GM18498 (cell line): ENCODE measurements at regions not wholly inside any gene's neighbourhood (a gene's known extent, or its start where the extent isn't known, plus 50 kb on each side); places are given as distances from the start of the nearest gene placed in this dataset.
"Not testable (repeated sequence)": the region's sequence is repeated elsewhere in the genome, so short reads cannot be mapped to it uniquely, and the experiment has no call there.

Experiments used
- ATAC-seq: cut with Tn5 transposase; IDR thresholded peaks from one replicate; pipeline ENCODE4 v1.9.1; 2021; ENCODE audit warnings: mild to moderate bottlenecking, moderate library complexity; ENCODE audit not compliant: unreplicated experiment

DNA sequence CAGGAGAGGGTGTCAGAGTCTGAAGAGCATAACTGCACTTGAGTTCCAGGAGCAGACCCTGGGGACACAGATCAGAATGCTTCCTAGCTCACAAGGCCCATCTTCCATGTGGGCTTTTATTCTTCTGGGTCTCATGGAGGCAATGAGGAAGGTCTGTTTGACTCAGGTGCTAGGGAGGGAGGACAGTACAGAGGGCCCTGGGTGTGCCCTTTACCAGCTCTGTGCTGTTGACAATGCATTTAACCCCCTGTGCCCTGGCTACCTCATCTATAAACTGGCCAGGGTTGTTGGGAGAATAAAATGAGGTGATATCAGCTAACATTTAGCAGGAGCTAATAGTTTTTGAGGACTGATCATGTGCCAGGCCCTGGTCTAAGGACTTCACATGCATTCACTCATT lies 318.0 kb downstream of the DMAC1 start:
- no peak for ATAC-seq

- ATAC-seq = no peak
Measured at GRCh38 chr9:7479300-7479699, 320.3 kb downstream of the DMAC1 start.

DNA sequence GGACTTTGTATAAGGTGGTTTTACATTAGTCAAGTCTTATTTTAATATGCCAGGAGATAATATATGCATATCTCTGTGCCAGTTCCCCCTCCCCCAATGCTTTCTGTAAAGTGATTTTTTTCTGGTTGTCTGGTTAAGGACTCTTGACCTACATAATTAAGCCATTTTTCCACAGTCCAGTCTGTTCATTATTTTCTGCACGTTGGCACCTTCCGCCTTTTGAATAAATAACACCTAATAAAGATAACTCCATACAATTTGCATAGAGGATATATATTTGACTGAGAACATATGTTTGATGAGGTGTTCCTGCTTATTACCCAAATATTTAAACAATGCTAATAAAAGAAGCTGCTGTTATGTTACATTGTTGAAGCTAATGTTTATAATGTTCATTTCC lies 320.9 kb downstream of the DMAC1 start:
- ATAC-seq = no peak

DNA sequence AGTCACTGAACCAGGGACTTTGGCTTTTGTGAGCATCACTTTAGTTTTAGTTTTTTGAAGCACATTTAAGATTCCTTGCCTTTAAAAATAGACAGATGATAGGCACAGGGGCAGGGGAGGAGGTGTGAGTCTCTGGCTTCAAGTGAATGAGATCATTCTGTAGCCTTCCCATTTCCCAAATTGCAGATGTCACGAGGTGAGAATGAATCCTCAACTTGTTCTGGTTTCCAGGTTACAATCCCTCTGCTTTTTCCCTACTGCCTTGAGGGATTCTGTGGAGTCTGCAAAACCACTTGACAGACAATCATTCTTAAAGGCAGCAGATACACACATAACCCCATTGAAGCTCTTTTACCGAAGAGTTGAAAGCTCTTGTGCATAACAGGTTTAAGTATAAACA lies 332.4 kb downstream of the DMAC1 start:
- ATAC-seq = no peak

DNA sequence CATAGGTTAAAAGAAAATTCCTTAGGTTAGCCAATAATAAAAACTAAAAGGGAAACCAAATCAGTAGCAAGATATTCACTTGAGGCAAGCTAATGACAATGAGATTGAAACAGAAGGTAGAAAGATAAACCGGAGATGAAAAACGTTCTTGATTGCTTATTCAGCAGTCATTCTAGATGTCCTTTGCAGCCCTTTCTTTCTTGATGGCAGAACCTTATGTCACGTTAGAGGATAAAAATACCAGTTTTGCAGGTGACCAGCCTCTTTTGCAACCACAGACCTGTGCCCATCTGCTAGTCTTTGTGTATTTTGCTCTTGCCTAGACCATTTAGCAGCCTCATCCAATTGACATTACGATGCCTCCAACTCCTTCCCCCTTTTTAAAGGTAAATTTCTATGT lies 337.8 kb downstream of the DMAC1 start:
- no peak for ATAC-seq

DNA sequence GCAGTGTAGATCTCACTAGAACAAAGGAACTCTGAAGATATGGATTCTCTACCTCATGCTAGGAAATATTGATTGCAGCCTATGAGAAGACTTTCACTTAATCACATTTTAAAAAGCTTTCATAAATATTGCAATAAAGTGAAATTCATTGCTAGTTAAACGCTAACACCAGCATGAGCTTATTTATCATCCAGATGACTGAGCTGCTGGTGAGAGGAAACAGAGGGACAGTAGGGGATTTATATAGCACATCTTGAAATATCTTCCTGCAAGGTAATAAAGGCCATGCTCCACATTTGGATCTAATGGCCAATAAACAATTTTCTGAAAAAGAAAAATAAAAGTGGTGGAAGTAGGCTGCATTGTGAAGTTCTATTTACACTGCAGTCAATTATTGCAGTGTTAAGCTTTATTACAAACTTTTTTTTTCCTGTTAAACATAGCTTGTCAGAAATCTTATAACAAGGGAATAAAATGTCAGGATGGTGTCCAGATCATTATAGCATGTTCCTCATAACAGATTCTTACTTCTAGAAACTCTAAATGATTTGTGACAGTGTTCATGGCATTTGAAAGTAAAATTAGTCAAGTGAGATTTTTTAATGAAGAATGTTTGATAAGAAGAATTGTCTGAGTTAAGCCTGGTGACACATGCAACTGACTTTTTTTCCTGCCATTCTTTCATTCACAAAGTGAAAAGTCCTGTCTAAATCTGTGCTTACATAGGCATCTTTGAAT lies 342.6 kb downstream of the DMAC1 start:
- no peak for ATAC-seq

DNA sequence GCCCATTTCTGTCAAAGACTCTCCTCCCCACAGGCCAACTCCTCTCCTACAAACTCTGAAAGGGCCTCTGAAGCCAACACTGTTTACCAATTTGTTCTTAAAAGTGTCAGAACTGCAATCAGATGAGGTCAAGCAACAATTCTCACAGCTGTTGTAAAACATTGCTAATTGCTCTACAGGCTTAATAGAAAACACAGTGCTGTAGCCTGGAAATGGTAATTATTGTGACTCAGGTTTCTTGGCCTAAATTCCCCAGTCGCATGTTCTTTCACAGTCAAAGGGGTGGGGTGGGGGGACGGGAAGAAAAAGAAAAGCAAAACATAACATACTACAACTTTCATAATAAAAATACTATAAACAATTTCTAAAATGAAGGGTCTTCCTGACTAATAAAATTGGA lies 343.2 kb downstream of the DMAC1 start:
- ATAC-seq = no peak

DNA sequence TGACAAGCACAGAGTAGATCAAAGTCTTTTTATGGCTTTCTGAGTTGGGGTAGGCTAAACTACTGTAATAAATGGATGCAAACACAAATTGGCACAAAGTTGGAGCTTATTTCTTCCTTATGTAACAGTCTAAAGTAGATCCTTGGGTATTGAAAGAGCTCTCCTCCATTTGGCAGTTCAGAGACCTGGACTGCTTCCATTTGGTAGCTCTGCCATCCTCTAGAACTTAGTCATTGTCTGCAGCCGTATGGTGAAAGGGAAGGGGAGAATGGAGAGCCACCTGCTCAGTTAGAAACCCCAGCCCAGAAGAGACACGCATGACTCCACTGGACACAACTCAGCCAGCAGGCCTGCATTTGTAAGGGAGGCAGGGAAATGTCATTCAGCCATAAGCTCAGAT lies 345.0 kb downstream of the DMAC1 start:
- ATAC-seq = no peak

DNA sequence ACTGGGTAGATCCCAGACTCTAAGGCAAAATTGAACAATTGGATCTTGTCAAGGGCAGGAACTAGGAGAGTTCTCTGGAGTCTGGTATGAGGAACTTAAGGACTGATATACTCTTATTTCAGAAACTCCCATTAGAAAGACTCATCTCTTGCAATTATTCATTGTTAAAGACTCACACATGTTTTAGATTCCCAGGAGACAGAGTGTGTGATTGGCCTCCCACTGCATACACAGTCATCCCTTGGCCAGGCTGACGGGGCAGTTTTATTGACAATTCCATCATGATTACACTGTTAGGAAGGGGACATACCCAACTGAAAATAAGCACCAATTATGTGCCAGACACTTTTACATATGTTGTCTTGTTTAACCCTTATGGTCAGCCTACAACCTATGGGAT lies 347.2 kb downstream of the DMAC1 start:
- no peak for ATAC-seq

DNA sequence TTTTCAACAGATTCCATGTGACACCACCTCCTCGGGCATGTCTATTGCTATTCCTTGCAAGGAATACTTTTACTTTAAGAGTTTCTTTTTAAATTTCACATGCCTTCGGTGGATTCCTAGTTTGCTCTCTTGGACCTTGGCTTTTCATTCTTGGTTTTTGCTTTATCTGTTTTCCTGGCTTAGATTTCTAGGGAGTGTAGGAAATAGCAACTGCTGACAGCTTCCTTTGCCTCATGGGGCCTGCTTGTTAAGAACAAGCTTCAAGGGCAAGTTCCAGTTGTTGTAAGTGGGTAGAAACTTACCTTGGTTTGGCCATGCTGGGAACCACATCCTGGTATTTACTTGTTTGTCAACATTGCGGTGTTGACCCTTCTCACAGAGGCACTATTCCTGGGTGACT lies 348.5 kb downstream of the DMAC1 start:
- no peak for ATAC-seq

- ATAC-seq = no peak
Measured at GRCh38 chr9:7443541-7443940, 356.0 kb downstream of the DMAC1 start.

DNA sequence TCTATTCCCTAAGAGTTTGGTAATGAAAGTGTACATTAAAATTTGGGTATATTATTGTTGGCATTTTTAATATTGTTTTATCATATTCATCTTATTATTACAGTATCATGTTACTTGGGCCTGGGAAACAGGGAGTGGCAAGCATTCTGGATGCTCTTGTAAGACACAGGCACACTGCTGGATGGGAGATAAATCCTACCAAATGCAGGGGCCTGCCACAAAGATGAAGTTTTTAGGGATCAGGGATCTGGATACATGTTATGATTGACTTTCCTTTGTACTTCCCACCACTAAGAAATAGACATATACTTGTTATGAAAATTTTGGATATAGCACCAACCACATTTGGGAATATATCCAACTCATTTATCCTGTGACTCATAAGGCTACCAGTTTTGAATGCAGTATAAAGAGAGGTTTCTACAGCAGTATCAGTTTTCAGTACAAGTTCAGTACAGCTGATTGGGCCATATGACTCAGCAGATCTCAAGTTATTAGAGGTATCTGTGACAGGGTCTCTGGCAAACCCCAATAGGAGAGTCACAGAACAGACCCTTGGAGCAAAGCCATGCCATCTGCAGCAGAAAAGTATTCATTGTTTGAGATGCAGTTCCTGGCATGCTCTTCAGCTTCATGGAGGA lies 360.1 kb downstream of the DMAC1 start:
- no peak for ATAC-seq

GRCh38 chr9:7436754-7437153 lies 362.8 kb downstream of the DMAC1 start:
- ATAC-seq = no peak

DNA sequence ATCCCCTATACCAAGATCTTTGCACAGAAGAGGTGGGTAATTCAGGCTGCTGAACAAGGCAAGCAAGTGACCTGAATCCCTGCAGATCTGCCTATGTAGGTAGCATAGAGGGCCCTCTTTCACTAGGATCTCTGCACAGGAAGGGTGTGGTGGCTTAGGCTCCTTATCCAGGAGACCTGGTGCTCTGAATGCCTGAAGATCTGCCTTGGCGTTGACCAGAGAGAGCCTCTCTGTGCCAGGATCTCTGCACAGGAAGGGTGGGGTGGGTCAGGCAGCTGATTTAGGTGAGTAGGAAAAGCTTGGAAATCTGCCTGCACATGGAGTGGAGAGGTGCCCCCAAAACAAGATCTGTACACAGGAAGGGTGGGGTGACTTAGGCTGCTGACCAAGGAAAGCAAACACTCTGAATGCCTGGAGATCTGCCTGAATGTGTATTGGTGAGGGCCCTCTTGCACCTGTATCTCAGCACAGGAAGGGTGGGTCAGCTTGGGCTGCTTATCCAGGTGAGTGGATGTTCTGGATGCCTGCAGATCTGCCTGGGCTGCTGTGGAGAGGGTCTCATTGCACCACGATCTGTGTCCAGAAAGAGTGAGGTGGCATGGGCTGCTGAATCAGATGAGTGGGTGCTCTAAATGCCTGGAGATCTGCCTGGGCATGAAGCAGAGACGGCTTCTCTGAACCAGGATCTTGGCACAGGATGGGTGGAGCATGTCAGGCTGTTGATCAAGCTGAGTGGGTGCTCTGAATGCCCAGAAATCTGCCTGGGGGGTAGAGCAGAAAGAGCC lies 365.9 kb downstream of the DMAC1 start:
- no peak for ATAC-seq

DNA sequence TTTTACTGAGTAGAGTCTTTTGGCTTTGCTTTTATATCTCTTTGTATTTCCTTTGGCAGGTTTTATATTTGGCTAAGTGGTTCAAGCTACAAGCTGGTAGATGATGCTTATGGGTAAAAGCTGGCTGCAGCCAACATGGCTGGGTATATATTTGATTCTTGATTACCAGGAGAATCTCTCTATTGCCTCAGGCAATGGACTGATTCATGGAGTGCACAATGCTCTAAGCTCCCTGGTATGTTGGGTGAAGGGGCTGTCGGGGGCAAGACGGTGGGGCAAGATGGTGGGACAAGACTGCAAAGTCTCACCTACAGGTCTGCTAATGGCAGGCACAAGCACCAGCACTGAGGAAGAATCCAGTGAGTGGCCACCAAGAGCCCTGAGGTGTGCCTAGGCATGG lies 366.6 kb downstream of the DMAC1 start:
- ATAC-seq = no peak

- ATAC-seq = not testable (repeated sequence)
Measured at GRCh38 chr9:7417397-7417796, 382.2 kb downstream of the DMAC1 start.

- ATAC-seq = no peak
Measured at GRCh38 chr9:7415836-7416235, 383.7 kb downstream of the DMAC1 start.

DNA sequence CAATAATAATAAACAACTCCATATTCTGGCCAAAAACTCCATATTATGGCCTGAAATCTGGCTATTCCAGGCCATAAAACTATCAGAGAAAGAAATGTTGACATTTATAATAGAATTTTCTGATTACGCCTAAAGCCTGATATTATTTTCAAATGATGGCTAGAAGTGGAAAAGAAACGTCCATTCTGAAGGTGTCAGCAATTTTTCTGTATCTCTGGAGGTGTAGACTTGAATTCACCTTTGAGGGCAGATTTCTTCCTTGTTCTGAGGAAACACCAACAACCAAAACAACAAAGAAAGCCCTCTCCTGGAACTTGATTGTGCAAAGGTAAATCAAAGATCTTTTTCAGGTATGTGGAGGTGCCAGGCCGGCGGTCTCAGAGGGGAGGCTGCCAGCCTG lies 390.7 kb downstream of the DMAC1 start:
- no peak for ATAC-seq

DNA sequence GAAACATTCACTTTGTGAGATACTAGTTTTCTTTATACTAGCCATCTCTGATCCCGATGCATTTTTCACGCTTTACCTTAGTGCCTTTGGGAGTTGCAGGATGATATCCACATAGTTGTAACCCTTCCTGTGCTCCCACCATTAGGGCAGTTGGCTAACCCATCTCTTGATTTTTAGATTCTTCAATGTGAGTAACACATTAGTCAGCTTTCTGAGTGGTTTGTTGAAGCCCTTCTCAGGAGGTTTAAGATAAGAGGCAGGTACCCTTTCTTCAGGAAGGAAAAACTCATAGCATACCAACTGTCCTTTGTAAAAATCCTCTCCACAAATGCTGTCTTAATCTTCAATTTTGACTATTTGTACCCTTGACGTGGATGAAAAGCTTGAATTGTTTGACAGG lies 392.3 kb downstream of the DMAC1 start:
- no peak for ATAC-seq

DNA sequence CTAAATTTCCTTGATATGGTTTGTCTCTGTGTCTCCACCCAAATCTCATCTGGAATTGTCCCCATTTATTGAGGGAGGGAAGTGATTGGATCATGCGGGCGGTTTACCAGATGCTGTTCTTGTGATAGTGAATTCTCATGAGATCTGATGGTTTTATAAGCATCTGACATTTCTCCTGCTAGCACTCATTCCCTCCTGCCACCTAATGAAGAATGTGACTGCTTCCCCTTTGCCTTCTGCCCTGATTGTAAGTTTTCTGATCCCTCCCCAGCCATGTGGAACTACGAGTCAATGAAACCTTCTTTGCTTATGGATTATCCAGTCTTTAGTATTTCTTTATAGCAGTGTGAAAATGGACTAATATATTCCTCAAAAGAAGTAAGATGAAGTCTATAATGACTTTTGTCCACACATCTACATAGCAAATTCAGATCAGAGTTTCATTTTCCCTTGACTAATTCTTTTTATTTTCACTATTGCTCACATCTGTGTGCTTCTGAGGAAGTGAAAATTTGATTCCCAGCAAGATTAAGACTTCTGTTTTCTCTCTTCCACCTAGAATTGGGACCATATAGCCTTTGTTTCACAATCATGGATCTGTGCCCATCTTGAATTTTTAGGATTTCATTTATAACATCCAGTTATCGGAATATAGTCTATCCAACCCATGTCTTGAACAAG lies 393.5 kb downstream of the DMAC1 start:
- peak; percentile 83 for ATAC-seq

- no peak for ATAC-seq
Measured at GRCh38 chr9:7403839-7404487, 395.6 kb downstream of the DMAC1 start.
